H9 (cell line): ENCODE measurements at regions not wholly inside any gene's neighbourhood (a gene's known extent, or its start where the extent isn't known, plus 50 kb on each side); places are given as distances from the start of the nearest gene placed in this dataset.

Experiments used
- DNase-seq: peaks from one replicate; pipeline ENCODE4 v3.0.0-alpha.2; 2017
- H2AFZ ChIP-seq: one replicate; pipeline ENCODE4 v1.6.1; 2013; ENCODE audit warnings: mild to moderate bottlenecking, low read length, control low read depth, moderate library complexity
- H2AK5ac ChIP-seq: 2 replicates; pipeline ENCODE4 v1.6.1; 2013; ENCODE audit warnings: low read length, control low read depth, mixed read lengths; ENCODE audit not compliant: insufficient read length
- H2BK120ac ChIP-seq: one replicate; pipeline ENCODE4 v1.6.1; 2013; ENCODE audit warnings: low read depth, mild to moderate bottlenecking, low read length, control low read depth, inconsistent platforms; ENCODE audit not compliant: poor library complexity, severe bottlenecking
- H2BK12ac ChIP-seq: 2 replicates; pipeline ENCODE4 v1.6.1; 2013; ENCODE audit warnings: low read length, control low read depth, mixed read lengths, low read depth; ENCODE audit not compliant: insufficient read length
- H2BK15ac ChIP-seq: 2 replicates; pipeline ENCODE4 v1.6.1; 2013; ENCODE audit warnings: low read depth, low read length, control low read depth
- H2BK20ac ChIP-seq: one replicate; pipeline ENCODE4 v1.6.1; 2013; ENCODE audit warnings: low read depth, mild to moderate bottlenecking, low read length, control low read depth, inconsistent platforms; ENCODE audit not compliant: poor library complexity, severe bottlenecking
- H2BK5ac ChIP-seq: 2 replicates; pipeline ENCODE4 v1.6.1; 2013; ENCODE audit warnings: low read length, control low read depth, mixed read lengths; ENCODE audit not compliant: insufficient read length
- H3K14ac ChIP-seq: 2 replicates; pipeline ENCODE4 v1.6.1; 2013; ENCODE audit warnings: low read length, control low read depth; ENCODE audit not compliant: insufficient read depth
- H3K18ac ChIP-seq: 2 replicates; pipeline ENCODE4 v1.6.1; 2013; ENCODE audit warnings: low read depth, mild to moderate bottlenecking, mixed read lengths, low read length, control low read depth; ENCODE audit not compliant: insufficient read length
- H3K23ac ChIP-seq: 2 replicates; pipeline ENCODE4 v1.6.1; 2013; ENCODE audit warnings: low read length, control low read depth, mixed read lengths, low read depth; ENCODE audit not compliant: insufficient read length
- H3K23me2 ChIP-seq: 2 replicates; pipeline ENCODE4 v1.6.1; 2013; ENCODE audit warnings: low read depth, mild to moderate bottlenecking, mixed read lengths, low read length, control low read depth; ENCODE audit not compliant: insufficient read length, poor library complexity, severe bottlenecking
- H3K27ac ChIP-seq: 2 replicates; pipeline ENCODE4 v1.5.1; 2013; ENCODE audit warnings: low read length, control low read depth, mixed read lengths, low read depth; ENCODE audit not compliant: insufficient read length
- H3K27me3 ChIP-seq: 2 replicates; pipeline ENCODE4 v1.6.1; 2013; ENCODE audit warnings: low read length, control low read depth, inconsistent platforms; ENCODE audit not compliant: insufficient read depth
- H3K4ac ChIP-seq: 2 replicates; pipeline ENCODE4 v1.6.1; 2013; ENCODE audit warnings: low read depth, mild to moderate bottlenecking, control low read depth, inconsistent platforms, low read length, moderate library complexity
- H3K4me1 ChIP-seq: 2 replicates; pipeline ENCODE4 v1.6.1; 2013; ENCODE audit warnings: low read length, control low read depth, inconsistent platforms; ENCODE audit not compliant: insufficient read depth
- H3K4me2 ChIP-seq: 2 replicates; pipeline ENCODE4 v1.6.1; 2013; ENCODE audit warnings: low read length, control low read depth, mixed read lengths; ENCODE audit not compliant: insufficient read length, insufficient read depth
- H3K56ac ChIP-seq: 2 replicates; pipeline ENCODE4 v1.6.1; 2013; ENCODE audit warnings: low read depth, mild to moderate bottlenecking, mixed read lengths, low read length, control low read depth; ENCODE audit not compliant: insufficient read length
- H3K79me1 ChIP-seq: 2 replicates; pipeline ENCODE4 v1.6.1; 2013; ENCODE audit warnings: low read depth, mild to moderate bottlenecking, moderate library complexity, low read length, control low read depth, inconsistent platforms; ENCODE audit not compliant: insufficient read depth, poor library complexity, severe bottlenecking
- H3K79me2 ChIP-seq: 2 replicates; pipeline ENCODE4 v1.6.1; 2013; ENCODE audit warnings: low read length, control low read depth, inconsistent platforms; ENCODE audit not compliant: insufficient read depth
- H3K9ac ChIP-seq: 2 replicates; pipeline ENCODE4 v1.6.1; 2013; ENCODE audit warnings: low read length, control low read depth, mixed read lengths; ENCODE audit not compliant: insufficient read length; ENCODE audit errors: extremely low read depth
- H3K9me3 ChIP-seq: one replicate; pipeline ENCODE4 v1.6.1; 2013; ENCODE audit warnings: low read depth, low read length, inconsistent platforms; ENCODE audit not compliant: control insufficient read depth
- H3T11ph ChIP-seq: one replicate; pipeline ENCODE4 v1.6.1; 2013; ENCODE audit warnings: mild to moderate bottlenecking, low read length, control low read depth, inconsistent platforms
- H4K20me1 ChIP-seq: one replicate; pipeline ENCODE4 v1.6.1; 2013; ENCODE audit not compliant: control insufficient read depth, insufficient read length, insufficient read depth
- H4K5ac ChIP-seq: 2 replicates; pipeline ENCODE4 v1.6.1; 2013; ENCODE audit warnings: low read depth, mild to moderate bottlenecking, mixed read lengths, low read length, control low read depth; ENCODE audit not compliant: insufficient read length
- H4K8ac ChIP-seq: replicated peaks from 2 replicates; pipeline ENCODE4 v1.6.1; 2013; ENCODE audit warnings: low read length, control low read depth, mixed read lengths, low read depth; ENCODE audit not compliant: insufficient read length
- H4K91ac ChIP-seq: 2 replicates; pipeline ENCODE4 v1.6.1; 2013; ENCODE audit warnings: low read depth, mild to moderate bottlenecking, moderate library complexity, mixed read lengths, low read length, control low read depth; ENCODE audit not compliant: insufficient read length
- H3K27ac Mint-ChIP-seq, 3 experiments: 2 replicates in 2 of 3; 3 replicates in 1 of 3; pipeline ENCODE4 v1.8.0; 2020 to 2021; ENCODE audit warnings: mixed read lengths in 3 of 3, mild to moderate bottlenecking in 1 of 3, moderate library complexity in 1 of 3
- H3K27me3 Mint-ChIP-seq: 2 replicates; pipeline ENCODE4 v1.8.0; 2021; ENCODE audit warnings: low read depth, mild to moderate bottlenecking, moderate library complexity, mixed read lengths
- H3K36me3 Mint-ChIP-seq, 3 experiments: 2 replicates in 2 of 3; 3 replicates in 1 of 3; pipeline ENCODE4 v1.8.0; 2020 to 2021; ENCODE audit warnings: low read depth in 3 of 3, mixed read lengths in 3 of 3; ENCODE audit not compliant: insufficient read depth in 1 of 3
- H3K4me1 Mint-ChIP-seq, 2 experiments: 2 replicates each; pipeline ENCODE4 v1.8.0; 2020; ENCODE audit warnings: mixed read lengths in 2 of 2
- H3K4me3 Mint-ChIP-seq, 2 experiments: 2 replicates in 1 of 2; 3 replicates in 1 of 2; pipeline ENCODE4 v1.8.0; 2020 to 2021; ENCODE audit warnings: mild to moderate bottlenecking in 2 of 2, mixed read lengths in 2 of 2, moderate library complexity in 1 of 2
- H3K9me3 Mint-ChIP-seq, 2 experiments: 2 replicates in 1 of 2; 3 replicates in 1 of 2; pipeline ENCODE4 v1.8.0; 2020; ENCODE audit warnings: mild to moderate bottlenecking in 2 of 2, mixed read lengths in 2 of 2, moderate library complexity in 1 of 2
- WGBS: extraction: QIAGEN DNeasy Blood & Tissue Kit; methylation state at CpG from one replicate; pipeline ENCODE4 v1.1.7; 2013; ENCODE audit warnings: missing lambda C conversion rate, low lambda C conversion rate, mixed read lengths; ENCODE audit not compliant: insufficient read length; ENCODE audit errors: extremely low coverage; 5-methylcytosine and 5-hydroxymethylcytosine counted together
- TF ChIP-seq, protein P1 (sequence below): fragments of 200-600 bp; sonication (generic); conservative IDR thresholded peaks from 3 replicates; pipeline ENCODE4 v1.8.0; 2021; ENCODE audit warnings: antibody characterized with exemption, mild to moderate bottlenecking

DNA sequence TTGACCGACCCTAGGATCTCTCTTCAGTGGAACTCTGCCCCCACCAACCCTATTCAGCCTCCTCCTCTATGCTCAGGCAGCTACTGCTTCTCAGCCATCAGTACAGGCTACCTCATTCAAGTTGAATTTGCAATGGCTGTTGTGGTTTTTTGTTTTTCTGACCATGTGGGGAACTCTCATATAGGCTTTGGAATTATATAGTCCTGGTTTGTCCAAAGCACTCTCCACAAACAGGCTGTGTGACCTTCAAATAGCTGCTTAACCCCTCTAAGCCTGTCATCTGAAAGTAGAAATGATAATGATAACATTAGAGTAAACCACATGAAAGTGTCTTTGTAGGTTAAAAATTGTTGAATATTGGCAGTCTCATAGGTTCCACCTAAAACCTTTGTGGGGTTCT, 80.3 kb downstream of the UNC5CL start:
- no peaks in the 10 kb centered on the region for H3K27me3 Mint-ChIP-seq
- Histone ChIP-seq H4K5ac (no peak overlapping the region), H4K8ac (no peak overlapping the region), H3K27ac (no peak overlapping the region), H3K4ac (no peak overlapping the region), H3K4me1 (no peaks in the 10 kb centered on the region), H3T11ph (no peak overlapping the region), H2BK5ac (no peak overlapping the region), H2BK12ac (no peak overlapping the region), H3K79me1 (no peaks in the 10 kb centered on the region), H3K23ac (no peak overlapping the region), H2BK120ac (no peak overlapping the region), H2BK20ac (no peak overlapping the region), H3K9ac (no peak overlapping the region), H3K56ac (no peak overlapping the region), H3K79me2 (no peaks in the 10 kb centered on the region), H2BK15ac (no peak overlapping the region), H2AK5ac (no peak overlapping the region), H3K23me2 (no peaks in the 10 kb centered on the region), H3K18ac (no peak overlapping the region), H3K9me3 (no peaks in the 10 kb centered on the region), H2AFZ (no peak overlapping the region), H4K20me1 (no peaks in the 10 kb centered on the region), H3K14ac (no peak overlapping the region), H3K4me2 (no peak overlapping the region), H4K91ac (no peak overlapping the region), H3K27me3 (no peaks in the 10 kb centered on the region)
- TF ChIP-seq, protein P1, sequence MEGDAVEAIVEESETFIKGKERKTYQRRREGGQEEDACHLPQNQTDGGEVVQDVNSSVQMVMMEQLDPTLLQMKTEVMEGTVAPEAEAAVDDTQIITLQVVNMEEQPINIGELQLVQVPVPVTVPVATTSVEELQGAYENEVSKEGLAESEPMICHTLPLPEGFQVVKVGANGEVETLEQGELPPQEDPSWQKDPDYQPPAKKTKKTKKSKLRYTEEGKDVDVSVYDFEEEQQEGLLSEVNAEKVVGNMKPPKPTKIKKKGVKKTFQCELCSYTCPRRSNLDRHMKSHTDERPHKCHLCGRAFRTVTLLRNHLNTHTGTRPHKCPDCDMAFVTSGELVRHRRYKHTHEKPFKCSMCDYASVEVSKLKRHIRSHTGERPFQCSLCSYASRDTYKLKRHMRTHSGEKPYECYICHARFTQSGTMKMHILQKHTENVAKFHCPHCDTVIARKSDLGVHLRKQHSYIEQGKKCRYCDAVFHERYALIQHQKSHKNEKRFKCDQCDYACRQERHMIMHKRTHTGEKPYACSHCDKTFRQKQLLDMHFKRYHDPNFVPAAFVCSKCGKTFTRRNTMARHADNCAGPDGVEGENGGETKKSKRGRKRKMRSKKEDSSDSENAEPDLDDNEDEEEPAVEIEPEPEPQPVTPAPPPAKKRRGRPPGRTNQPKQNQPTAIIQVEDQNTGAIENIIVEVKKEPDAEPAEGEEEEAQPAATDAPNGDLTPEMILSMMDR = no peak
- peaks cover 19 to 21% of the 10 kb centered on the region in 2 experiments for H3K4me1 Mint-ChIP-seq
- H3K36me3 Mint-ChIP-seq = no peaks in the 10 kb centered on the region
- DNase-seq = no peak
- WGBS = no CpG with 5 or more reads among the region's 1 CpG
- no peak overlapping the region for H3K27ac Mint-ChIP-seq
- H3K9me3 Mint-ChIP-seq = no peaks in the 10 kb centered on the region
- no peak overlapping the region for H3K4me3 Mint-ChIP-seq
